ENCODE measurements at regions not wholly inside any gene's neighbourhood (a gene's known extent, or its start where the extent isn't known, plus 50 kb on each side); places are given as distances from the start of the nearest gene placed in this dataset.

DNA sequence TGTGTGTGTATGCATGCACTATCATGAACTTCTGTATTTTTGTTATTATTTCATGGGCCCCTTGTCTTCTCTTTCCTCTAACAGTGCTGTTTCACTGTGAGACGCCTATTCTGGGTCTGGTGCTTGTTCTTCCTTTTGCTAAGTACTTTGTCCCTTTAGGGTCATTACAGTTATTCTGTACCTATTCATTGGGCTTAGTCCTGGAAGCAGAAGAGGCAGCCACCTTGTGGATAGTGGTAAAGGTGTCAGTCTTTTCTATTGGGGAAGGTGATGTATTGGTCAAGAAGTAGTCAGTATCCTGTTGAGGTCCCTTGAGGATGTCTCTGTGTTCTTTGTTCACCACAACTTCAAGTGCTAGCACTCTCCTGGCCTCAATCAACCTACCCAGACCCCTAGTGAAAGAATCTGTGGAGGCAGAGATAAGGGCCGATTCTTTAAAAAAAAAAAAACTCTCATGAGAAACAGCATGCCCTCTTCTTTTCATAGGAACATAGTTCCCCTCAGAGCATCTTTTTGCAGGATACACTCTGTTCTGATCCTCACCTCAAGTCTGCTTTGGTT, 593.8 kb downstream of the SPRY1 start:
- no peaks in the 10 kb centered on the region for H3K36me3 ChIP-seq (replicated peaks in 1 of 2; ENCODE audit: control insufficient read depth in 1 of 2, insufficient read depth in 2 of 2, low read length in 1 of 2)
- 84% methylated on average over 2 of the region's 2 CpGs for WGBS (ENCODE audit: low lambda C conversion rate)
- TF ChIP-seq, protein P1, sequence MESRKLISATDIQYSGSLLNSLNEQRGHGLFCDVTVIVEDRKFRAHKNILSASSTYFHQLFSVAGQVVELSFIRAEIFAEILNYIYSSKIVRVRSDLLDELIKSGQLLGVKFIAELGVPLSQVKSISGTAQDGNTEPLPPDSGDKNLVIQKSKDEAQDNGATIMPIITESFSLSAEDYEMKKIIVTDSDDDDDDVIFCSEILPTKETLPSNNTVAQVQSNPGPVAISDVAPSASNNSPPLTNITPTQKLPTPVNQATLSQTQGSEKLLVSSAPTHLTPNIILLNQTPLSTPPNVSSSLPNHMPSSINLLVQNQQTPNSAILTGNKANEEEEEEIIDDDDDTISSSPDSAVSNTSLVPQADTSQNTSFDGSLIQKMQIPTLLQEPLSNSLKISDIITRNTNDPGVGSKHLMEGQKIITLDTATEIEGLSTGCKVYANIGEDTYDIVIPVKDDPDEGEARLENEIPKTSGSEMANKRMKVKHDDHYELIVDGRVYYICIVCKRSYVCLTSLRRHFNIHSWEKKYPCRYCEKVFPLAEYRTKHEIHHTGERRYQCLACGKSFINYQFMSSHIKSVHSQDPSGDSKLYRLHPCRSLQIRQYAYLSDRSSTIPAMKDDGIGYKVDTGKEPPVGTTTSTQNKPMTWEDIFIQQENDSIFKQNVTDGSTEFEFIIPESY (IDR thresholded peaks at IDR 0.05; ENCODE audit: borderline replicate concordance, low read depth), result no peak
- no peak for TF ChIP-seq RCOR1 (IDR thresholded peaks at IDR 0.05; ENCODE audit: low read length)
- no peak for TF ChIP-seq FOXM1 (IDR thresholded peaks at IDR 0.05; ENCODE audit: low read depth)
- TF ChIP-seq GABPA (IDR thresholded peaks at IDR 0.05; ENCODE audit: low read depth), result no peak
- TF ChIP-seq, protein P2, sequence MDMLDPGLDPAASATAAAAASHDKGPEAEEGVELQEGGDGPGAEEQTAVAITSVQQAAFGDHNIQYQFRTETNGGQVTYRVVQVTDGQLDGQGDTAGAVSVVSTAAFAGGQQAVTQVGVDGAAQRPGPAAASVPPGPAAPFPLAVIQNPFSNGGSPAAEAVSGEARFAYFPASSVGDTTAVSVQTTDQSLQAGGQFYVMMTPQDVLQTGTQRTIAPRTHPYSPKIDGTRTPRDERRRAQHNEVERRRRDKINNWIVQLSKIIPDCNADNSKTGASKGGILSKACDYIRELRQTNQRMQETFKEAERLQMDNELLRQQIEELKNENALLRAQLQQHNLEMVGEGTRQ (IDR thresholded peaks at IDR 0.05; ENCODE audit: borderline replicate concordance, low read depth, low read length), result no peak
- no peak for TF ChIP-seq MEF2A (IDR thresholded peaks at IDR 0.05; ENCODE audit: borderline replicate concordance, low read depth)
- TF ChIP-seq EP300 (IDR thresholded peaks at IDR 0.05; ENCODE audit: borderline replicate concordance in 1 of 2, low read depth in 1 of 2, low read length in 1 of 2), result no peak
- no peak for TF ChIP-seq JUND (IDR thresholded peaks at IDR 0.05)
- TF ChIP-seq CHD2 (IDR thresholded peaks at IDR 0.05; ENCODE audit: low read length, partially characterized antibody), result no peak
- TF ChIP-seq SIN3A (IDR thresholded peaks at IDR 0.05; ENCODE audit: borderline replicate concordance, low read depth, low read length), result no peak
- no peak for DNase-seq
- no peaks in the 10 kb centered on the region for H3K79me2 ChIP-seq (ENCODE audit: insufficient read depth)
- H3K27me3 ChIP-seq (ENCODE audit: insufficient read depth), result no peaks in the 10 kb centered on the region
- no peak overlapping the region for H2AFZ ChIP-seq (ENCODE audit: low read depth)
- H3K9me2 ChIP-seq, result no peaks in the 10 kb centered on the region
- no peaks in the 10 kb centered on the region for H4K20me1 ChIP-seq (ENCODE audit: insufficient read depth)
- ChIA-PET POLR2A (no interaction called here), CTCF (no interaction called here)
- peaks cover 0 to 4% of the 10 kb centered on the region in 2 experiments; a peak in 2 of 4 replicates for H3K4me1 ChIP-seq (ENCODE audit: control insufficient read depth in 1 of 2, insufficient read depth in 2 of 2, low read depth in 1 of 2, low read length in 1 of 2)
- no peak overlapping the region for H3K4me2 ChIP-seq
- H3K9ac ChIP-seq, result no peak overlapping the region
- H3K4me3 ChIP-seq (ENCODE audit: low read depth in 2 of 2, low read length in 1 of 2), result no peak overlapping the region
- no peaks in the 10 kb centered on the region for H3K9me3 ChIP-seq
- no peak overlapping the region for H3K27ac ChIP-seq (ENCODE audit: low read depth in 2 of 2, low read length in 1 of 2)
- peaks cover 18% of the 10 kb centered on the region for H3F3A ChIP-seq (replicated peaks; ENCODE audit: insufficient read depth)

DNA sequence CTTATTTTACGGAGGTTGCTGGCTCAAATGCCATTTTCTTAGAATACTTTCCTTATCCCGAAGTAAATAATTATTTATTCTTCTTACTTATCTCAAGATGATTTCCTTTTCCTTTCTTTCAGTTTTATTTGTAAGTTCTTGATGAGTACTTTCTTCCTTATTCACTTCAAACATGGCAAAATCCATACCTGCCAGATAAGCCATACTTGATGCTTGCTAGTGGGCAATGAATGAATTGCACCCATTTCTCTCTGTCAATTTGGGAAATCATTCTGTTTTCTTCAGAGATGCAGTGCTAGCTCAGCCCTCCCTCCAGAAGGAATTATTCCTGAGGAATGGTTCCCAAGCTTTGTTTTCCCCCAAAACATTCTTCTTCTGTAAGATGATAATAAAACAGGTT, 598.3 kb downstream of the SPRY1 start:
- Histone ChIP-seq H3K9me2 (no peaks in the 10 kb centered on the region), H3K4me3 (ENCODE audit: low read depth in 2 of 2, low read length in 1 of 2) (no peak overlapping the region), H3K9ac (no peak overlapping the region), H3K36me3 (replicated peaks in 1 of 2; ENCODE audit: control insufficient read depth in 1 of 2, insufficient read depth in 2 of 2, low read length in 1 of 2) (no peaks in the 10 kb centered on the region), H3K4me2 (no peak overlapping the region), H3K4me1 (ENCODE audit: control insufficient read depth in 1 of 2, insufficient read depth in 2 of 2, low read depth in 1 of 2, low read length in 1 of 2) (no peaks in the 10 kb centered on the region; a peak in 2 of 4 replicates), H4K20me1 (ENCODE audit: insufficient read depth) (no peaks in the 10 kb centered on the region), H3F3A (replicated peaks; ENCODE audit: insufficient read depth) (peaks cover 4% of the 10 kb centered on the region), H3K27ac (ENCODE audit: low read depth in 2 of 2, low read length in 1 of 2) (no peak overlapping the region), H3K27me3 (ENCODE audit: insufficient read depth) (no peaks in the 10 kb centered on the region), H2AFZ (ENCODE audit: low read depth) (no peak overlapping the region), H3K79me2 (ENCODE audit: insufficient read depth) (no peaks in the 10 kb centered on the region), H3K9me3 (no peaks in the 10 kb centered on the region)
- DNase-seq, result no peak
- POLR2A ChIA-PET, result no interaction called here
- CTCF ChIA-PET, result interaction anchor here (1.6 kb wide), 1 partner anchor 220 kb away, joined by 4 read pairs; no protein-coding TSS in a partner anchor
- no peak for TF ChIP-seq NFIC (IDR thresholded peaks at IDR 0.05; ENCODE audit: borderline replicate concordance)
- TF ChIP-seq, protein P3, sequence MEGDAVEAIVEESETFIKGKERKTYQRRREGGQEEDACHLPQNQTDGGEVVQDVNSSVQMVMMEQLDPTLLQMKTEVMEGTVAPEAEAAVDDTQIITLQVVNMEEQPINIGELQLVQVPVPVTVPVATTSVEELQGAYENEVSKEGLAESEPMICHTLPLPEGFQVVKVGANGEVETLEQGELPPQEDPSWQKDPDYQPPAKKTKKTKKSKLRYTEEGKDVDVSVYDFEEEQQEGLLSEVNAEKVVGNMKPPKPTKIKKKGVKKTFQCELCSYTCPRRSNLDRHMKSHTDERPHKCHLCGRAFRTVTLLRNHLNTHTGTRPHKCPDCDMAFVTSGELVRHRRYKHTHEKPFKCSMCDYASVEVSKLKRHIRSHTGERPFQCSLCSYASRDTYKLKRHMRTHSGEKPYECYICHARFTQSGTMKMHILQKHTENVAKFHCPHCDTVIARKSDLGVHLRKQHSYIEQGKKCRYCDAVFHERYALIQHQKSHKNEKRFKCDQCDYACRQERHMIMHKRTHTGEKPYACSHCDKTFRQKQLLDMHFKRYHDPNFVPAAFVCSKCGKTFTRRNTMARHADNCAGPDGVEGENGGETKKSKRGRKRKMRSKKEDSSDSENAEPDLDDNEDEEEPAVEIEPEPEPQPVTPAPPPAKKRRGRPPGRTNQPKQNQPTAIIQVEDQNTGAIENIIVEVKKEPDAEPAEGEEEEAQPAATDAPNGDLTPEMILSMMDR (IDR thresholded peaks at IDR 0.05), result peak; percentile 33; the same call in 1 of the 2 replicates
- TF ChIP-seq RAD21 (IDR thresholded peaks at IDR 0.05; ENCODE audit: low read length), result no peak
- WGBS (ENCODE audit: low lambda C conversion rate), result 95% methylated on average over 2 of the region's 2 CpGs

Data from SK-N-SH (cell line).